NCI-H2081 treated with DMSO at 0.1 percent for 48 hours (cell line): ENCODE measurements at regions not wholly inside any gene's neighbourhood (a gene's known extent, or its start where the extent isn't known, plus 50 kb on each side); places are given as distances from the start of the nearest gene placed in this dataset.

Source experiments
- DNase-seq: peaks from one replicate; lab custom pipeline; 2025; lab: John Stamatoyannopoulos, UW

DNA sequence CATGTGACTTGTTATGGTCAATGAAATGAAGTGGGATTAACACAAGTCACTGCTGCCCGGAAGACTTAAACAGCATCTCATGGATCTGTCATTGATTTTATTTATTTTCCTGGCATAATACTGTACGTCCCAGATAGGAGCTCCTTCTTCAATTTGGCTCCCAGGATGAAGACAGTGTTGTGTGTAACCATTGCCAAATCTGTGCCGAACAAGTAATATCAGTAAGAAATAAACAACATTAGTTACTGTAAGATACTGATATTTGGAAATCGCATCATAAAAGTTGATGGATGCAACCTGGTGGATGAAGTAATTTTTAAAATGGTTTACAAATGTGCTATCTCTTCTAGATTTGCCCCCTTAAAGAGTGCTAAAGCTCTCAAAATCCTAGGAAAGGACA is 419.0 kb upstream of the MMADHC start:
- DNase-seq: no peak

- DNase-seq: no peak
Measured at GRCh38 chr2:150003544-150003943, 416.0 kb upstream of the MMADHC start.

GRCh38 chr2:150001788-150002187 is 414.2 kb upstream of the MMADHC start:
- DNase-seq: no peak

GRCh38 chr2:149996901-149997300 is 409.3 kb upstream of the MMADHC start:
- DNase-seq: no peak

- DNase-seq: no peak
Measured at GRCh38 chr2:149994057-149994728, 406.6 kb upstream of the MMADHC start.

GRCh38 chr2:149993316-149993715 is 405.7 kb upstream of the MMADHC start:
- no peak for DNase-seq

DNA sequence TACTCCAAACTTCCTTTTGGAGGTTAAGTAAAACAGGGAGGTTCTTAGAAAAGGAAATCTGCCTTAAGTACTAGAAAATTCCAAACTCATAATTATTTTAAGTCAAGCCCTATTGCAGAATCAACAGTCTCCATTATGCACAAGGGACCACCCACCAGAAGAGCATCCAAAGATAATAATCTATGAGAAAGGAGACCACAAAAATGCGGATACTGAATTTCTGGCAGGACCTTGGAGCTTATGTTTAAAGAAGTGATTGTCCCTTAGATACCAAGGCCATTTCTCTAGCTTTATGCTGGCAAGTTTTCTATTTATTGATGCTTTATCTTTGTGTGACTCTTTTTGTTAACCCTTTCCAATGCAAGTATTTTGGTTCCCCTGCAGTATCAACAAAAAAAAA is 404.0 kb upstream of the MMADHC start:
- DNase-seq: no peak

GRCh38 chr2:149990965-149991364 is 403.4 kb upstream of the MMADHC start:
- no peak for DNase-seq

DNA sequence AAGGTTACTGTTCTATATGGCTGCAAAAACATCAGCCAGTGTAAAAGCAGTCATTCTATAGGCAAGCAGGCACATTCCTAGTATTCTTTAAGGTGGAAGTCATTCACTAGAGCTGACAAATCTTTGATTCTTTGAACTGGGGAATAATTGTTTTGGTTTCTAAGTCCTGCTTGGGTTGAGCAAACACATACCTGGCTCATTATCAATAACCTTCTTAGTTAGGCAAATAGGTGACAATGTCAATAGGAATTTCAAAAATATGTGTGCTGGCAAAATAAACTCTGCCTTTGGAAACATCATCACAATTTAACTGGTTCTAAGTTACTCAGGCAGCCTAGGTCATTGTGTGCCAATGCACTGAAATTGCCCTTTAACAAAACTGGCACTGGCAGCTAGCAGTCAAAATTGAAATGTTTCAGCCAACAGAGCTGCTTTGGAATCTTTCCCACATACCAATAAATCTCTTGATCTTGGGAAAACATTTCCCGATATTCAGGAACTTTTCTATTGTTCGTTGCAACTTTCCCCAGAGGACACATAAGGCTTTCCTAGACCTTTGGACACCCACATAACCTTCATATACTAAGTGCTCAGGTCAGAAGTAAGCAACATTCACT is 402.0 kb upstream of the MMADHC start:
- no peak for DNase-seq

GRCh38 chr2:149988361-149988760 is 400.8 kb upstream of the MMADHC start:
- no peak for DNase-seq

- DNase-seq: no peak
Measured at GRCh38 chr2:149986861-149987260, 399.3 kb upstream of the MMADHC start.

GRCh38 chr2:149984311-149984710 is 396.7 kb upstream of the MMADHC start:
- DNase-seq: no peak

DNA sequence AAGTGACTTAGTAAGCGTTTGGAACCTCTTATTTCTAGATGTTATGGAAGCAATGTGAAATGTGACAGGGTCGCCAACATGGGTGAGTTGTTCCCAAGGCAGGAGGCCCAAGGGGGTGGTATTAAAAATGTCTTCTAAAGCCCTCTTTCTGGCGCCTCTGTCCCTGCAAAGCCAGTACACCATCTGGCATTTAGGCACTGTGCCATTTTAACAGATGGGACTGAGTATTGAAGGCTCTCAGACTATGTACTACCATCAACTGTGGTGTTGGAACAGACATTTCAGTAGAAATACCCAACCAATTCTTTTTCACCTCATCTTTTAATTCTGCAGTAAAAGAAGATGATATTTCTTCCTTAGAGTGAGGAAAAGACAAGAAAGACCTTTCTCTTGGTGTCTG is 384.5 kb upstream of the MMADHC start:
- DNase-seq: no peak

DNA sequence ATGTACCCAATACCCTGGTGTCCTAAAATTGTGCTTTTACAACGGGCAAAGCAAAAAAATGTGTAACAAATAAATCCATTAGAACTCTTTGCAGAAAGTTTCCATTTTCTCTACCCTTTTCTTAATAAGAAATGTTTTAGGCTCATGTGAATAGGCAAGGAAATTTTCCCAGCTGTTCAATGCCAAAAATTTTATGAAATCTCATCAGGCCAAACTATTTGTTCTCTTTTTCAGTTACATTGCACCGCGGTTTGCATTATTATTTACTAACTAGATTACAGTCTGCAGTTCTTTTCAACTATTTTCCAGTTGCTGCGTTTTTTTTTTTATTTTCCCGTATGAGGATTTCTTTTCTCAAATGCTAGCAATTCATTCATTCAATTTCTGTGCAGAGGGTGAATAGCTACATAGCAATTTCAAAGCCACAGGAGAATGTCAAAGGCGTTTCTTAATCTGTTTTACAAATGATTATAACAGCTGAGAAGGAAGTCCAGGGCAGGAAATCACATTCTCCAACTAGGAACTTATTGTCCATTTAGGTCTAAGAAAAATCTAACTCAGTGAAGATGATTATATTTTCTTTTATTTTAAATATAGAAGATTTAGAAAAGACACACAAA is 367.5 kb upstream of the MMADHC start:
- no peak for DNase-seq

GRCh38 chr2:149953627-149954026 is 366.1 kb upstream of the MMADHC start:
- no peak for DNase-seq

GRCh38 chr2:149931486-149931885 is 343.9 kb upstream of the MMADHC start:
- no peak for DNase-seq

DNA sequence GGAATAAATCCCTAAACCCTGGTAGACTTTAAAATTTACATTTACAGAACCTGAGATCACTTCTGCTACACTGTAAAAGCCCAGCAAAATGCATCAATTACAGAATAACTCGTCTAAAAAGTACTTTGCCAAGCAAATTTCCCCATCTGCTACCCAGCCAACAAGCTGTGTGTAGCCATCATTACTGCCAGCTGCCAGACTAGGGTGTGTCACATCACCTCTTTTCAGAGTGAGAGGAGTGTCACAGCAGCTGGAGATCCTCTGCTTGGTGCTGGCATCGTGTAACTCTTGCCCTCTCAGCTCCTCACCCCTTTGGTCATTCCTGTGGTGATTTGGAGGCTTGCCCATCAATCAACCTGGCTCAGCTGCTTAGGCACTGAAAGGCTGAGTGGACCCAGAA is 340.4 kb upstream of the MMADHC start:
- no peak for DNase-seq

GRCh38 chr2:149926149-149926548 is 338.6 kb upstream of the MMADHC start:
- no peak for DNase-seq

DNA sequence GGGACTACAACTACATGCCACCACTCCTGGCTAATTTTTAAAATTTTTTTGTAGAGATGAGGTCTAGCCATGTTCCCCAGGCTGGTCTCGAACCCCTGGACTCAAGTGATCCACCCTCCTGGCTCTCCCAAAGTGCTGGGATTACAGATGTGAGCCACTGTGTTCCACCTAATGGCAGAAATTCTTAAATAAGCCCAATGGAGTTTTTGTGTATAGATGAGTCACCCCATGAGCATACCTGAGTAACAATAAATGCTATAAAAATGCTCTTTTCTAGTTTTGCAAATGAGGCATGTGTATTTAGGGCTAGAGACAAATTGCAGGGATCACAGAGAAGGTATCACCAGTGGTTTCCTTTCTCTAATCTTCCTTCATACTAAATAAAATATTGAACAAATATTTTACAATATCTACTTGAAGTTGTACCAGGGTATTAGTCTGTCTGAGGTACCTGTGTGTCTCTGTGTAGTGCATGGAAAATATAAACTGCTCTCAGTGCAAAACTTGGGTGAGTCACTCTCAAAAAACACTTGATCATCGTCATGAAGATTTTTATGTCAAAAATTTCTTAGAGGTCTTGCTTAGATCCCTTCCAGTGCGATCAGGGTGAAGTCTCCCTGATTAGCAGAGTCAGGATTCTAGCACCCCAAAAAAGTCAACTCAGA is 337.1 kb upstream of the MMADHC start:
- DNase-seq: no peak

DNA sequence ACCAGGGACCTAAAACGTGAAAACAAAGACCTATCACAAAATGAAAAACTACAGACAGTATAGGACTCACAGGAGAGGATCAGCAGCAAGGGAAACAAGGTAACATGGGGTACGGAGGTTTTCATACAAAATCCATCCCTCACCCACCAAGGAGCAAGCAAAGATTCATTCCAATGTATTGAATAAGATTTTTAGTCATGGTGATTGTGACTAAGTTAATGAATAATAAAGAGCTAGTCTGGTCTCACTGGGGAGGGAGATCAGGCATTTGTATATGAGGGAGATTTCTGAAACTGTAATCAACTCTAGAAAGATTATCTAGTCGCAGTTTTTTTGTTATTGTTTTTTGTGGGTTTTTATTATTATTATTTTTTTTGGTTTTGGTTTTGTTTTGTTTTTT is 336.5 kb upstream of the MMADHC start:
- no peak for DNase-seq

GRCh38 chr2:149921911-149922616 is 334.5 kb upstream of the MMADHC start:
- DNase-seq: no peak

- DNase-seq: no peak
Measured at GRCh38 chr2:149920389-149920788, 332.8 kb upstream of the MMADHC start.
